ENCODE measurements at regions not wholly inside any gene's neighbourhood (a gene's known extent, or its start where the extent isn't known, plus 50 kb on each side); places are given as distances from the start of the nearest gene placed in this dataset.

- no peak for TF ChIP-seq CTCF (conservative IDR thresholded peaks at IDR 0.05; ENCODE audit: low read depth, low read length)
- no peak overlapping the region for H3K4me3 ChIP-seq (ENCODE audit: low read depth, low read length)
- peak; percentile 23 for DNase-seq (ENCODE audit: low read depth)
These were observed 674.4 kb downstream of the NTRK3 start for GRCh38 chr15:87582169-87582568.

GRCh38 chr15:87579537-87579936 is 677.0 kb downstream of the NTRK3 start:
- TF ChIP-seq CTCF (conservative IDR thresholded peaks at IDR 0.05; ENCODE audit: low read depth, low read length) = no peak
- H3K4me3 ChIP-seq (ENCODE audit: low read depth, low read length) = no peak overlapping the region
- no peak for DNase-seq (ENCODE audit: low read depth)

- no peak for TF ChIP-seq CTCF (conservative IDR thresholded peaks at IDR 0.05; ENCODE audit: low read depth, low read length)
- DNase-seq (ENCODE audit: low read depth) = no peak
- H3K4me3 ChIP-seq (ENCODE audit: low read depth, low read length) = no peak overlapping the region
These were observed 677.8 kb downstream of the NTRK3 start for GRCh38 chr15:87578776-87579175.

GRCh38 chr15:87577336-87577735 is 679.2 kb downstream of the NTRK3 start:
- no peak overlapping the region for H3K4me3 ChIP-seq (ENCODE audit: low read depth, low read length)
- no peak for TF ChIP-seq CTCF (conservative IDR thresholded peaks at IDR 0.05; ENCODE audit: low read depth, low read length)
- no peak for DNase-seq (ENCODE audit: low read depth)

GRCh38 chr15:87576486-87577176 is 679.9 kb downstream of the NTRK3 start:
- TF ChIP-seq CTCF (conservative IDR thresholded peaks at IDR 0.05; ENCODE audit: low read depth, low read length) = no peak
- no peak overlapping the region for H3K4me3 ChIP-seq (ENCODE audit: low read depth, low read length)
- DNase-seq (ENCODE audit: low read depth) = no peak

- no peak overlapping the region for H3K4me3 ChIP-seq (ENCODE audit: low read depth, low read length)
- no peak for TF ChIP-seq CTCF (conservative IDR thresholded peaks at IDR 0.05; ENCODE audit: low read depth, low read length)
- no peak for DNase-seq (ENCODE audit: low read depth)
These were observed 680.6 kb downstream of the NTRK3 start for GRCh38 chr15:87575896-87576473.

- H3K4me3 ChIP-seq (ENCODE audit: low read depth, low read length) = no peak overlapping the region
- no peak for TF ChIP-seq CTCF (conservative IDR thresholded peaks at IDR 0.05; ENCODE audit: low read depth, low read length)
- no peak for DNase-seq (ENCODE audit: low read depth)
These were observed 683.0 kb downstream of the NTRK3 start for GRCh38 chr15:87573534-87573933.

All from choroid plexus epithelial cell (primary cell).